NCI-H345 treated with DMSO at 0.1 percent for 48 hours (cell line): ENCODE measurements at regions not wholly inside any gene's neighbourhood (a gene's known extent, or its start where the extent isn't known, plus 50 kb on each side); places are given as distances from the start of the nearest gene placed in this dataset.

Experiments
- DNase-seq: peaks from one replicate; lab custom pipeline; 2025; ENCODE audit not compliant: unreplicated experiment; lab: John Stamatoyannopoulos, UW

DNA sequence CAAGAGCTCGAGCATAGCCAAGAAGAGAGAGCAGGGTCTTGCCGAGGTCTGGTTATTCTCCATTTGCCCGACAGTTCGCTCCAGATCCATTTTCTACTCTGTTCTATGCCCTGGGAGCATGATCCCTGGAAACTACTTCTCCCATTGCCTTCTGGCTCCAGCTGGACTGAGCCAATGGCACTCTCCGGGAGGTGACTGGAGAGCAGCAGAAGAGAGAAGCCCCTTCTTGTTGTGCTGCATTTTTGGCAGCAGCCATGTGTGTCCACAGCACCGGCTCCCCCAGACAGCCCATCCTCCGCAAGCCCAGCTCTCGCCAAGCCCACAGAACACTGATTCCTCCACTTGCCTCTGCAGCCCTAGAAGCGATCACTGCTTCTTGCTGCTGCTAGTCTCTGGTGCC lies 345.5 kb downstream of the TNS1 start:
- no peak for DNase-seq

DNA sequence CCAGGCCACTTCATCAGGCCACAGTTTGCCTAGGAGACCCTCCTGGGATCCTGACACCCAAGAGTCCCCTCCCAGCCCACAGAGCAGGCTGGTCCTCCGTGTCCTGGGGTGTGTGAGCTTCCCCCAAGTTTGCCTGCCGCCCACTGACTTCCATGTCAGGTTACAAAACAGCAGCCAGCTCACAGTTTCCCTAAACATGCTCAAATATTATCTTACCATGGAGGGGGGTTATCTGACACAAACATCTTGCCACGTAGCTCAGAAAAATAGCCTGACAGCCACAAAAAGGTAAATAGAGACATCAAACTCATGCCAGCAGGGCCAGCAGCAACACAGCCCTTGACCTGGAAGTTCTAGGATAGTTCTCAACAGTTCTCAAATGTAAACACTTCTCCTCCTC lies 346.5 kb downstream of the TNS1 start:
- no peak for DNase-seq

DNA sequence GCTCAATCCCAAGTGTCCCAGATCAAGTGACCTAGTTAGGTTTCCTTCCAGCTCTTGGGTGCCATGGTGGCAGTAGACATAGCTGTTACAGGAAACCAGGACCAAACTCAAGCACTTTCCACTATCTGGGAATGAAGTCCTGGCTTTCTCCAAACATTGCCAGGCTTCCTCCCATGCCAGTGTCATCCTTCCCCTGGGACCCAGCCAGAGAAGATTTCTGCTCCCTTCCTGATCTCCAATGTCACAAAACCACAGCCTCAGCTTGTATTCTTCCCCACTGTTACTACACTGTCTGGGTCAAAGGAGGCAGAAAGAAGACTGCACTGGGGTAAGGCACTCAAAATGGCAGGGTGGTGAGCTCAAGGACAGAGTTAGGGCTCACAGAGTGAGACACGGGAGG lies 347.1 kb downstream of the TNS1 start:
- DNase-seq: no peak

DNA sequence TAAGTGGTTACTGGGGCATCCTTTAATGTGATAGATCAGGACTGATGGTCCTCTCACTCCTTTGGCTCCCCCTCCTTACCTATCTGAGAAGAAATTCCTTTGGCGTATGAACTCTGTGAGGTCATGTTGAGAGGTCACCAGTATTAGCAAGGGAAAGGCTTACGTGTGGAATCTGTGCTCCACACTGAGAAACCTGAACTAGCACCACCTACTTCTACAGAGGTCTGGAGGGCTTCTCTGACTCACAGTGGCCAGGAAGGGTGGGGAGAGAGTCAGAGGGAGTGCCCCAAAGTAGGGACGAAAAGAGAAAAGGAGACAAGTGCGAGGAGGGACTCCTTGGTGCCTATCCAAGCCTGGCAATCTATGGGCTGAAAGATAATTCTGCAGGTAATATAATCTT lies 348.6 kb downstream of the TNS1 start:
- no peak for DNase-seq

DNA sequence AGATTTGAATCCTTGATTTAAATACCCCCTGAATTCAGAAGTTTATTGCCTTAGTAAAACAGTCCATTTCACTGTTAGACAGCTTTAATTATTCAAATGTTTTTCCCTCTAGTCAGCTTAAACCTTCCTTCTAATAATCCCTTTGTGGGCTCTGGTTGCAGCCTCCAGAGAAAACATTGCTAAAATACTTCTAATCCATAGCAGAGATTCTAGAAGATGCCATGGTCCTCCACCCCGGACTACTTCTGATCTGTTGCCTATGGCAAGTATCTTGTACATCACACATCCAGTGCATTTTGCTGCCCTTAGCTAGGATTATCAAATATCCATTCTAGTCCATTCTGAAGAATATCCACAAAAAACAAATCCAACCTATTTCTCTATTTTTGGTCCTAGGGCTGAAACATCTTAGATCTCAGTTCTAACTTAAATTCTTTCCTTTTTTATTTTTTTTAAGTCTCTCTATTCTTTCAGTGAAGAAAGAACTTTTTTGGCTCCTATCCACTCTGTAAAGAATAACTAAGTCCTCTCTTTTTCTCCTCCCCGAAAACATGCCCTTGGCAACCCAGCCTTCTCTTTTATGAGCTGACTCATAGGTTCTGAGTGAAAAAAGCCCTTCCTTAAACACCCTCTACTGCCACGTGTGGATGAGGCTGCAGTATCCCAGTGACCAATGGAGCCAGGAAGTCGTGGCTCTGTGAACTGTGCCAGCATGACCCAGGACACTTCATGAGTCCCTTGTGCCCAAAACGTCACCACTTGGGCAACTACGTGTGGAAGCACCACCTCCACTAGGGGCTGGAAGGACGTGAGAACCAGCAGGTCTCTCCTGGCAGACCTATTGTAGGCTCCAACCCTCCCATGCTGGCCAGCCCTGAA lies 349.8 kb downstream of the TNS1 start:
- DNase-seq: no peak

DNA sequence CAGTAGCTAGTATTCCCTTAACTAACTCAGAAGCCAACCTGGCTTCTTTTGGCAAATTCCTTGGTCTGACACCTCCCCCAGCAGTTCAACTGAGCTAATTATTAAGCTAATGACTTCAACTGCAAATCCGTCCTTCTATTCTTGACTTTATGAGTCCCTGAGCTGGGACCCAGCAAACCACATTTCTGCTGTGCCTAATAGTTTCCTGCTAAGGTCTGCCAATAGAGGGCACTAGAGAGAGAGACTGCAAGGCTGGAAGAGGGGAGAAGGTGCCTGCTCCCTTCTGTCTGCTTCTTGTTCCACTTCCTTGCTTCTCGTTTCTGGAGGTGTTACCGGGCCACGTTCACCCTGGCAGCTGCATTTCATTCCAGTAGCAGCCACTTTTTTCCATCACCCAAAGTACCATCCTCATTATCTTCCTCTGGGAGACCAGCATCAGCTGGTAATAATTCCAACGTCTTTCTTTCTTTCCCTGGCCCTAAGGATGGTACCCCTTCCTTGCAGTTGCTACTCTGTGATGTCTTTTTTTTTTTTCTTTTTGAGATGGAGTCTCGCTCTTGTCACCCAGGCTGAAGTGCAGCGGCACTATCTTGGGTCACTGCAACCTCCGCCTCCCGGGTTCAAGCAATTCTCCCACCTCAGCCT lies 352.0 kb downstream of the TNS1 start:
- peak; percentile 4 for DNase-seq

DNA sequence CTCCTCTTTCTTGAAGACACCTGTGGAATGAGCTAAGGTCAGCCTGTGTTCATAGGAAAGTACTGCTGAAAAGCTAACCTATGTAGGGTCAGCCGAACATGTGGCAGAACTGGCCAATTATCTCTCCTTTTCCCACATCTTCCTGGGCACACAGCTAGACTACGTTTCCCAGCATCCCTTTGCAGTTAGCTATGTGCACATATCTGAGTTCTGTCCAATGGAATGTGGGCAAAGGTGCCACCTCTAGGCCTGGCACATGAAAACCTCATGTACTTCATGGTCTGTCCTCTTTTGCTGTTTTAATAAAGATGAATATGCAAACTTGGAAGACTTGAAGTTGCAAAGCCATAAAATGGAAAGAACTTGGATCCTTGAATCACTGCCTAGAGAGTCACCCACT lies 352.6 kb downstream of the TNS1 start:
- DNase-seq: no peak

DNA sequence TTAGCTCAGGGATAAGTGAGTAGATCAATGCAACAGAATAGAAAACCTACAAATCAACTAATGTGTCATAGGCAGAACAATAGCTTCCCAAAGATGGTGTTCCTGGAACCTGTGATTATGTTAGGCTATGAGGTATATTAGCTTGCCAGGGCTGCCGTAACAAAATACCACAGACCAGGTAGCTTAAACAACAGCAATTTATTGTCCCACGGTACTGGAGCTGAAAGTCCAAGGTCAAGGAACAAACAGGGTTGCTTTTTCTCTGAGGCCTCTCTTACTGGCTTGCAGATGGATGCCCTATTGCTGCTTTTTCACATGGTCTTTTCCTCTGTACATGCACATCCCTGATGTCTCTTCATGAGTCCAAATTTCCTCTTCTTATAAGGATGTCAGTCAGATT lies 354.9 kb downstream of the TNS1 start:
- no peak for DNase-seq

DNA sequence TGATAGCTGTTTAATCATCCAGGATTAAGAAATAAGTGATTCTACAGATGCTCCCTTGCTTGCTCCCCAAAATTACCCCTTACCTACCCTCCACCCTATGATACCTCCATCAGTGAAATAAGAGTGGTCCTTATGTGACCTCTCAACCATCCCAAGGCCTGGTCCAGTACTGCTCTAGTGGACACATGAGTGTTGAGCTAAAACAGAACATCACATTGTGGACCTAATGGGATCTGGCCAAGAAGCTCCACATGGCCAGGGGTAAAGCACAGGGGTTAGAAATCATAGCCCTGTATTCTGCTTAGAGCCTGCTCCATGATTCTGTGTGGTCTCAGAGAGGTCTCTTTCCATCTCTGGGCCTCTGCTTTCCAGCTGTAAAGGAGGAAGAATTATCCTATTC lies 355.6 kb downstream of the TNS1 start:
- DNase-seq: no peak

DNA sequence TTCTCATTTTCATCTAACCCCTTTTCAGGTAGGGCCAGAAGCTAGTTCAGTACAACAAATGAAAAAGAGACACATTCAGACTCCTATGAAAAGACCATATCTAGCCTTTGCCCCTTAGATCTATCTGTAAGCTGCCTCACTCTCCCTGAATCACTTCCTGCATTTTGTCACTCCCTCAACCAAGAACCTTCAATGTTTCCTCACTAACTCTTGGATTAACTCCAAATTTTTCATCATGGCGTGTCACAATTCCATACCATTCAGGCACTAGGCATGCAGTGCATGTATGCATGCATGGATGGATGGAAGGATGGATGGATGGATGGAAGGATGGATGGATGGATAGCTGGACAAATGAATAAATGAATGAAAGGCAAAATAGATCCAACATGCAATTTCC lies 356.9 kb downstream of the TNS1 start:
- no peak for DNase-seq

DNA sequence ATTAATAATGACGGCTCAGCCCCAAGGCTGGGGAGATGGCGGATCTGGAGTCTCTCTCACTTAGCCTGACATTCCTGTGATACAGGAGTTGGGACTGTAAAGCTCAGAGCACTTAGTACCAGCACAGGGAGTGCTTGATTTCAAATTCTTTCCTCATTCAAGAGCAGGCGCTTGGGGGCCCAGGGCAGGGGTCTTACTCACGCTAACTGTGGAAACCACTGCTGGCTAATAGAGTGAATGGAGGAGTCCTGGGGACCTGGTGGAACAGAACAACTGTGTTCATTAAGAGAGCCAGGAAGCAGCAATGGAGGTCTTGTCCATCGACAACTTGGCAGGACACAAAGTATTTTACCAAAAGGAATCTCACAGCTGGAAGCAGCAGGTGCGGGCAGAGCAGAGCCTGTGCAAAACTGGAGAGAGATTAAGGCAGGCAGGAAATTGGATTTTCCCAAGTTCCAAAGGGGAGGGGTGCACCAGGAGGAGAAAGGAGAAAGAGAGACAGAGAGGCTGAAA lies 358.9 kb downstream of the TNS1 start:
- no peak for DNase-seq

DNA sequence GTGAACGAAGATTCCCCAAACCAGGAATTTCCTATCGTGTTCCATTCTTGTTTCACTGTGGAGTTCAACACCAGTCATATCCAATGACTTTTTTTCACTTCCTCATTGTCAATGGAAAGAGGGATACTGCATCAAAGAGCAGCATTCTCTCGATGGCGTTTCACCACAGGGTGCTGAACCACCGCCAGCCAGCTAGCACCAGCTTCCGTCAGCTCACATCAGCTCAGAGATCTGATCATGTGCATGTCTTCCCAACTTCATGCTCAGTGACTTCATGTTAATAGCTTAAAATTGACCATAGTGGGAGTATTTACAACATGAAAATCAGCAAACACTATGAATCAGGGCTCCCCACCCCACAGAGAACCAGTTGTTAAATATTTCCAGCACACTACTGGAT lies 359.9 kb downstream of the TNS1 start:
- no peak for DNase-seq

DNA sequence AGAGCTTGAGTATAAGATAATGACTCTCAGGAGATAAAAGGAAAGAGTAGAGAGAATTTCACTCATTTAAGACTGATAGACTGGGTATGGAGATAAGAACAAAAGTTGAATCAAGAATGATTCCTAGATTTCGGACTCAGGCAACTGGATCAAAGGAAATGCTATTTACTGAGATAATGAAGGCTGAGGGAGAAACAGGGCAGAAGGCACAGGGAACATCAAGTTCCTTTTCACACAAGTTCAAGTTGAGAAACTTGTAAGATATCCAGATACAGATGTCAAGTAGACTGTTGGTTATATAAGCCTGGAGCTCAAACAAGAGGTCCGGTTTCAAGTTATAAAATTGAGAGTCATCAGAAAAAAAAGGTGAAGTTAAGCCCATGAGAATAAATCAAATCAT lies 360.8 kb downstream of the TNS1 start:
- DNase-seq: no peak

DNA sequence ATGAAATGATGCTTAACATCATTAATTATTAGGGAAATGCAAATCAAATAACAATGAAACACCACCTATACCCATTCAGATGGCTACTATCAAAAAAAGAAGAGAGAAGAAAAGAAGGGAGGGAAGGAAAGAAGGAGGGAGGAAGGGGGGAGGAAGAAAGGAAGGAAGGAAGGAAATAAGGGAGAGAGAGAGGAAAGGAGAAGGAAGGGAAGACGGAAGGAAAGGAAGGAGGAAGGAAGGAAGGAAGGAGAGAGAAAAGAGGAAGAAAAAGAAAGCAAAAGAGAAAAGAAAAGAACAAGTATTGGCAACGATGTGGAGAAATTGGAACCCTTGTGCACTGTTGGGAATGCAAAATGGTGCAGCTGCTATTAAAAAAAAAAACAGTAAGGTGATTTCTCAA lies 363.3 kb downstream of the TNS1 start:
- DNase-seq: no peak

DNA sequence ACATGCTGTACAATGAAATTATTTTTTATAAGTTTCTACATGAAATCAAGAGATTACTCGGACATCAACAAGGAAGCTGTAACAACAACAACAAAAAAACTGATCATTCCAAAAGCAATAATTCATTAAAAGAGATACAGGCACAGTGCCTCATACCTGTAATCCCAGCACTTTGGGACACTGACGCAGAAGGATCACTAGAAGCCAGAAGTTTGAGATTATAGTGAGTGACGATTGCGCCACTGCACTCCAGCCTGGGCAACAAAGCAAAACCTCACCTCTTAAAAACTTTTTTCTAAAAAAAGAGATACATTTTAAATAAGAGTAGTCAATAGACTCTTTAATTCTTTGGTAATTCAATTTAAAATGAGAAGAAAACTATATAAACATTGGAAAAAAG lies 364.3 kb downstream of the TNS1 start:
- no peak for DNase-seq

DNA sequence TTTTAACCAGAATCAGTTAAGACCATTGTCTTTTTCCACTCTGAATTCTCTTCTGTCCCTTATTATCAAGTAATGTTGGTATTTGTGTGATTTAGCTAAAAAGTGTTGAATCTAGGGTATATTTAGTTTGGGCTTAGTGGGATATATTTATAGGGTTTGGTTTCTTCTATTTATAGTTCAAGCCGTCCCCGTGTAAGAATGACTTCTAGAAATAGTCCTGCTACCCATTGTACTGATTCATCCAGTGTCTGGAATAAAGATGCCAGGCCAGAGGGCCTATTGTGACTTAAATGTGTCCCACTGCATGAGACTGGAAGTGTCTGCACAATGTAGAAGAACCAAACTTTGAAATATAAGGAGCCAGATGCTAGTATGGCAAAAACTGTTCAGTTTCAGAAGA lies 364.8 kb downstream of the TNS1 start:
- no peak for DNase-seq

DNA sequence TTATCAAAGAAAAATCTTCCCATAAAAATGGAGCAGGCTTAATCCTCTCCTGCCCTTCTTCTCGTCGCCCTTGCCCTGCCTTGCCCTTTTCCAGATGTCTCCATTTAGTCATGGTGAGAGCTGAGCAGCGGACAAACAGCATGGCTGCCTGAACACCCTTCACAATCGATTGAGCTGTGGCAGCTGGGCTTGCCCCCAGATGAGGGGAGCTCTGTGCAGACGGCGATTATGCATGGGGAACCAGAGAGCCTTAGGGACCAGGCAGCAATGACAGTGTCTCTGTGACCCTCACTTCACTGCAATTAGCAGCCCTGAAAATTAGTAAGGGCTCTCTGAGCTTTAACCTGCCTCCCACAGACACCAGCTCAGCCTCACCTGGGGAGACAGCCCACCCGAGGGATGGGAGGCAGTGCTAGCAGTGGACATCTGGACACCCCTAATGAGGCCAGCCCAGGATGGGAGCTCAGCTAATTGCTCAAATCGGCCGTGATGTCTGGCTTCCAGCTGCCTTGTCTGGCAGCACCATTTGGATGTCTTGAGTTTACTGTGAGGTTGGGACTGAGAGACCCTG lies 365.7 kb downstream of the TNS1 start:
- no peak for DNase-seq

DNA sequence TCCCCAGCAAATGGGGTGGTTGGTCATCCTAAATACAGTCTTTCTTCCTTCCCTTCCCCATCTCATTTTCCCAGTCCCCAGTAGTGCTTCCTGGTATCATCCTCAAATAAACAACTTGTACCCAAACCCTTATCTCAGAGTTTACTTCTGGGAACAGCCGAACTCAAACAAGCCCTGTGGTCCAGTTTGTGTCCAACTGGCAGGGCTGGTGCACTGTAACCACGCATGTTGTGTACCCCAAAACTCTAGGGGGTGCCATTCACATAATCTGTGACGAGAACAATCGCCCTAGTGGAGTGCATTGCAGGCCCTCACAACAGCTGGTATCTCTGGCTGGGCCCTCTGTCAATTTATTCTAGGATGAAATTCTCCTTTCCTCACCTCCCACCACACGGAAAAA lies 366.2 kb downstream of the TNS1 start:
- DNase-seq: no peak

DNA sequence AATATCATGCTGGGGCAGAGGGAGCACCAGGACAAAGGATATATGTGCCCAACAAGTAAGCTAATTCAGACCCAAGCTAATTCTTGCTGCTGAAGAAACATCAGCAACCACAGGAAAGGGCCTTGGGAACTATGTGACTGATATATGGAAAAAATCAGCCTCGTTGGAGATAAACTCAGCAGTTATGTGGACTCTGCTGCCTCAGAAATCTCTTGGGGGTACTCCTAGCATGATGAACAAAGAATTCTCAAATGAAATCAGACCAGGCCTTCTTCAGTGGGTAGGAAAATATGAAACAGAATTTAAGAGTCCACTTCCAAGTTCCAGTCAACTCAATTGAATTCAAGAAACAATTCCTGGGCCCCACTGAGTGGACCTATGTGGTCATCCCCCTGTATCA lies 367.9 kb downstream of the TNS1 start:
- DNase-seq: no peak

DNA sequence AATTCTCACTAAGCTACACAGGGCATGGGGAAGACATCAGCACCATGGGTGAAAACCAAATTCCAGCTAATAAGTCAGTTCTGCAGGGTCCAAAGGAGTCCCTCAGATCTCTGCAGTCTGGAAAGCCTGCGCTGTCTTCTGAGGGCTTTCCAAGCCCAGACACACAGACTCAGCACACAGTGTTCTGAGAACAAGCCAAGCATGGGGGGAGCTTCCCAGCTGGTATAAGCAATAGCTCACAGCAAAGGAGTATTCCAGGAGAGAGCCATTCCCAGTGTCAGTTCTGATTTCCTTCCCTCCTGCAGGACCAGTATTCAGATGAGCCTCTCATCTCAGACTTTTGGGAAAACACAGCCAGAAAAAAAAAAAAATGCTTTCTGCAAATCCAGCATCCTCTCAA lies 370.8 kb downstream of the TNS1 start:
- DNase-seq: no peak

DNA sequence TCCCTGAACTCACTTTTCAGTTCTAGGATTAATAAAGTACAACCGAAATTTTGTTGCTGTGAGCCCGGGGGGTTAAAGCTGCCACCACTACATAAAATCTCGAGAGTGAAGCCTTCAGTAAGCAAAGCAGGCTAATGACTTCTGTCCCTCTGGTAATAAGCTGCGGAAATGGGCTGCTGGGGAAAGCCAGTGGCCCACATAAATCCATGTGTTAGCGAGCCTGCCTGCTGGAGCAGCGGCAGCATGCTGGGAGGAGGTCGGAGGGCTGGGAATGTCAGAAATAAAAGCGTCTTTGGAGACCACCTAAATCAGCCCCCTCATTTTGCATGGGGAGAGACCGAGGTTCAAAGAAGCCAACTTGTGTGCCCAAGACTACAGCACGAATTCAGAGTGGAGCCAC lies 371.7 kb downstream of the TNS1 start:
- DNase-seq: no peak

DNA sequence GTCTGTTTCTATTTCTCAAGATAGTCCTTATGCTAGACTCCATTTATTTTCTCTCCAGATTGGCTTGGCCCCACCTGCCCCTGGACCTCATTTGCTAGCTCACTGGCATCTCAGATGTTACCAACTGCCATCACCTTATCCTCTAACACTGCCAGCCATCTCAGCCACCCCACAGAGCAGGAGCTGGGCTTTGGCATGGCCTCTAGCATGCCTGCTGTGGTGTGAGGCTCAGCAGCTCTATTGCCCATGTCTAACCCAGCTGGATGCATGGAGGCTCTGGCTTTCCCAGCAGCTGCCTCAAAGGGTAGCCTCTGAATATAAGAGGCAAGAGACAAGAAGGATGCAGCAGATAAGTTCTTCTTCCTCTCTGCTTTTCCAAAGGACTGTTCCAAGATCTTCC lies 373.4 kb downstream of the TNS1 start:
- no peak for DNase-seq
